ENCODE measurements at regions not wholly inside any gene's neighbourhood (a gene's known extent, or its start where the extent isn't known, plus 50 kb on each side); places are given as distances from the start of the nearest gene placed in this dataset.
"Not testable (repeated sequence)": the region's sequence is repeated elsewhere in the genome, so short reads cannot be mapped to it uniquely, and the experiment has no call there.

DNA sequence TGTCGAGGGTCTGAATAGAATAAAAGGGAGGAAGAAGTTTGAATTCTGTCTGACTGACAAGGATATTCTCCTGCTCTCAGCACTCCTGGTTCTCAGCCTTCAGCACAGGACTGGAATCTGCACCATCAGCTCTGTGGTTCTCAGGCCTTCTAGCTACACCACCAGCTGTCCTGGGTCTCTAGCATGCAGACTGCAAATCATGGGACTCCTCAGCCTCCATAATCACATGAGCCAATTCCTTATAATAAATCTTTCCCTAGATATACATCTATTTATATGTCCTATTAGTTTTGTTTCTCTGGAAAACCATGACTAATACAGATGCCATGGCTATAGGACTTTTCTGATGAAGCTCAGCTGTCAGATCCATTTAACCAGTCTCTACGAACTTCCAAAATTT is 132.8 kb upstream of the ECI2 start:
- DNase-seq = no peak
- H3K9me3 Mint-ChIP-seq = no peaks in the 10 kb centered on the region
- CTCF ChIA-PET = no interaction called here
- H3K27ac Mint-ChIP-seq = no peak overlapping the region
- no peaks in the 10 kb centered on the region for H3K36me3 Mint-ChIP-seq
- no peak overlapping the region for H3K4me3 Mint-ChIP-seq
- H3K4me1 Mint-ChIP-seq = no peaks in the 10 kb centered on the region
- H3K27me3 Mint-ChIP-seq = peaks cover 4% of the 10 kb centered on the region

DNA sequence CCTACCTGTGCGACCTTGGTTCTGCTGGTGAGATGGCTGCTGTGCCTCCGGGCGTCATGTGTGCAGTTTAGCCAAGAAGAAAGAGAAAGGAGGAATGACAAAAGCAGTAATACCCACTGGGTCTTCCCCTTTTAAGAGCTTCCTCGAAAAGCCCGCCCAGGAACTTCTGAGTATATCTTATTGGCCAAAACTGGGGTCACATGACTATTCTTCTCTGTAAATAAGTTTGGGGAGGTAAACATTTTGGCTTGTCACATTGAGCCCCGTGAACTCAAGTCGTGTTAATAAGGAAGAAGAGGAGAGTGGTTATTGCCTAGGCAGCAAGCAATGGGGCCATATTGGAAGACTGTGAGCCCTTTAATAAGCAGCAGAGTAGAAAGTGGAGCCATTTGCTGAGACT is 130.4 kb upstream of the ECI2 start:
- Mint-ChIP-seq H3K27ac (no peak overlapping the region), H3K4me3 (no peak overlapping the region), H3K36me3 (no peaks in the 10 kb centered on the region), H3K9me3 (no peaks in the 10 kb centered on the region), H3K27me3 (peaks cover 5% of the 10 kb centered on the region), H3K4me1 (no peaks in the 10 kb centered on the region)
- CTCF ChIA-PET = no interaction called here
- DNase-seq = no peak

DNA sequence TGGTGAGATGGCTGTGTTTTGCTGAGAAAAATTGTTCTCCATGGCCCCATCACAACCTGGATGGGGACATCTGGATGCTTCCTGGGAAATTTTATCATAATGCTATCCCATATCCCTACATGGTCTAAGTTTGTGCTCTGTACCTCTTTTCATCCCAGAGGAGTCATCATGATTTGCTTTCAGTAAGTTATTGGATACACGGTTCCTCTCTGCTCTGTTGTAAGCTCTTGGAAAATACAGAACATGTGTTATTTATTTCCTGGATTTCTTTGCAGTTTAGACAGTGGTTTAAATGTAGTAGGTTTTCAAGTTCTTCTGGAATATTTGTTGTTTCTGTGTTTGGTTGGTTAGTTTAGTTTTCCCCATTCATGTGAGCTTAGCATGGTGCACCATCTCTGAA is 129.2 kb upstream of the ECI2 start:
- CTCF ChIA-PET = no interaction called here
- Mint-ChIP-seq H3K27me3 (peaks cover 5% of the 10 kb centered on the region), H3K4me1 (no peaks in the 10 kb centered on the region), H3K4me3 (no peak overlapping the region), H3K9me3 (no peaks in the 10 kb centered on the region), H3K27ac (no peak overlapping the region), H3K36me3 (no peaks in the 10 kb centered on the region)
- DNase-seq = no peak

DNA sequence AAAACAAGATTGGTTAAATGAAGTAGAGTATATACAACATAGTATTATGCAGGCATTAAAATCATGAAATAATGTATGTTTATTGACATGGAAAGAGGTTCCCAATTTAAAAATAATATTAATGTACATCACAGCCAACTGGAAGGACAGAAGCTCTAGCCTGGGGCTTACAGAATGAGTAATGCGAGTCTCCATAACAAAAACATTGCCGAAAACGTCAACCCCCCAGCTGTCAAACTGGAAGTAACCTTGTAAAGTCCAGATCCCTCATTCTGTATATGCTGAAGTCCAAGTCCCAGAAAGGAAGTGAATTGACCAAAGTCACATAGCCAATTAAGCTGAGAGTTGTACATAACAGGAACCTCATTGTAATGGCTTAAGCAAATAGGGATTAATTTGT is 128.7 kb upstream of the ECI2 start:
- DNase-seq = no peak
- H3K4me1 Mint-ChIP-seq = no peaks in the 10 kb centered on the region
- no peak overlapping the region for H3K27ac Mint-ChIP-seq
- H3K4me3 Mint-ChIP-seq = no peak overlapping the region
- H3K36me3 Mint-ChIP-seq = no peaks in the 10 kb centered on the region
- CTCF ChIA-PET = no interaction called here
- H3K27me3 Mint-ChIP-seq = peaks cover 5% of the 10 kb centered on the region
- no peaks in the 10 kb centered on the region for H3K9me3 Mint-ChIP-seq

DNA sequence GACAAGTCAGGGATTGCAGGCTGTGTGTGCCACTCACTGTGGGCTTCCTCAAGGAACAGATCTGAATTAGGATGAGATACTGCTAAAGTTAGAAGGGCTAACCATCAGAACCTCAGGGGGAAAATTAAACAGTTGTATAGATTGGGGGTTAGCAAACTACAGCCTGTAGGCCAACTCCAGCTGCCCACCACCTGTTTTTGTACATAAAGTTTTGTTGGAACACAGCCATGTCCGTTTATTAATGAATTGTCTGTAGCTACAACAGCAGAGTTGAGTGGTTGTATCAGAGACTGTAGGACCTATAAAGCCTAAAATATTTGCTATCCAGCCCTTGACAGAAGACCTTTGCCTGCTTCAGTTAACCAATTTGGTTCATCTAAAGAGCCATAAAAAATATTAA is 127.2 kb upstream of the ECI2 start:
- H3K27ac Mint-ChIP-seq = no peak overlapping the region
- no peaks in the 10 kb centered on the region for H3K36me3 Mint-ChIP-seq

DNA sequence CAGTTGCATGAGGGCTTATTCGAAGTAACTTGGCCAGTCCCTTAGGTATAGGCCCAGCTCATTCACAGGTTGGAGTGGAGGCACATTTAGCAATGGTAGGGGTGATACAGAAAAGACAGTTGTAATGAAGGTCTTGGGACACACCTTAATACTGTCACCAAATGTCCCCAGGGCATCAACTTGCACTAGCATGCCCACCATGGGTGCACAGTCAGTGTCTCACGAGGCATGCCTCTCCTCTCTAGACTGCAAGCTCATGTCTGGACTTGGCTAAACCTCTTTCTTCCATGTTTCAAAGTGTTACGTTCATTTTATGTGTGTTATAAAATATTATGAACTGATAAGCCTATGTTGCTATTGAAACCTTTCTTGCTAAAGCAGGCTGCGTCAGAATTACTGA is 124.0 kb upstream of the ECI2 start:
- DNase-seq = no peak
- Mint-ChIP-seq H3K27ac (no peak overlapping the region), H3K9me3 (no peaks in the 10 kb centered on the region), H3K27me3 (peaks cover 9% of the 10 kb centered on the region), H3K4me1 (no peaks in the 10 kb centered on the region), H3K4me3 (no peak overlapping the region), H3K36me3 (no peaks in the 10 kb centered on the region)
- CTCF ChIA-PET = no interaction called here

More for the DNA sequence above, 127.2 kb upstream of the ECI2 start:
- Mint-ChIP-seq H3K4me1 (no peaks in the 10 kb centered on the region), H3K27me3 (peaks cover 9% of the 10 kb centered on the region), H3K9me3 (no peaks in the 10 kb centered on the region), H3K4me3 (no peak overlapping the region)
- DNase-seq = no peak
- CTCF ChIA-PET = no interaction called here

DNA sequence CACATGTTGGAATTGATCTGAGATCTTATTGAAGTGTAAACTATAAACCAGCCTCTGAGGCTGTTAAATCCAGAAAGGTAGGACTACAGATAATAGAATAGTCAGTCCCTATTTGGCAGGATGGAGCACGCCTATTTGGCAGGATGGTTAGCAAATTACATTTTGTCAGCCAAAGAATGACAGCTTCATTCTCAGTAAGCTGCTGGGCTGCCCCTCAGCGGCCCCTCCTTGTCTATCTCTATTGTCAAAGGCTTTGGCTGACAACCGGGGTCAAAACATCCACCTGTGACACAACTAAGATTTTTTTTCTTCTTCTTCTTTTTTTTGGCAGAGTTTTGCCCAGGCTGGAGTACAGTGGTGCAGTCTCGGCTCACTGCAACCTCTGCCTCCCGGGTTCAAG is 123.4 kb upstream of the ECI2 start:
- no peak overlapping the region for H3K4me3 Mint-ChIP-seq
- H3K27ac Mint-ChIP-seq = no peak overlapping the region
- CTCF ChIA-PET = no interaction called here

DNA sequence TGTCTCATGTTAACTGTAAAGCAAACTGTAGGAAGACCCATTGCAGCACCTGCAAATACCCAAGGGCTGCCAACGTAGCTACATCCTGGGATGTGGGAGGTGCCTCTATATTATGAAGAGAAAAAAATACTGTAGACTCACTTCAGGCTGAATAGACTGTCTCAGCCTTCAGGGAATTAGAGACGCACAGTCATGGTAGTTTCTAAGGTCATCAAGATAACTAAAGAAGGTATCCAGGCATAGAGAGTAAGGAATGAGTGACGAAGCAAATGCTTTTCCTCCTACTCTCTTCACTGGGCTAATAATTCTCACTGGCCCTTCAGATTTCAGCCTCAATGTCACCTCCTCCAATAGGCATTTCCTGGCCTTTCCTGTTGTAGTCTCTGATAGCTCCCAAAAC is 121.6 kb upstream of the ECI2 start:
- DNase-seq = no peak
- CTCF ChIA-PET = no interaction called here
- H3K9me3 Mint-ChIP-seq = no peaks in the 10 kb centered on the region
- H3K4me3 Mint-ChIP-seq = no peak overlapping the region
- H3K27me3 Mint-ChIP-seq = peaks cover 4% of the 10 kb centered on the region
- H3K36me3 Mint-ChIP-seq = no peaks in the 10 kb centered on the region
- H3K4me1 Mint-ChIP-seq = no peaks in the 10 kb centered on the region
- no peak overlapping the region for H3K27ac Mint-ChIP-seq

More for the DNA sequence above, 123.4 kb upstream of the ECI2 start:
- Mint-ChIP-seq H3K36me3 (no peaks in the 10 kb centered on the region), H3K27me3 (peaks cover 9% of the 10 kb centered on the region), H3K9me3 (no peaks in the 10 kb centered on the region), H3K4me1 (no peaks in the 10 kb centered on the region)
- DNase-seq = no peak

DNA sequence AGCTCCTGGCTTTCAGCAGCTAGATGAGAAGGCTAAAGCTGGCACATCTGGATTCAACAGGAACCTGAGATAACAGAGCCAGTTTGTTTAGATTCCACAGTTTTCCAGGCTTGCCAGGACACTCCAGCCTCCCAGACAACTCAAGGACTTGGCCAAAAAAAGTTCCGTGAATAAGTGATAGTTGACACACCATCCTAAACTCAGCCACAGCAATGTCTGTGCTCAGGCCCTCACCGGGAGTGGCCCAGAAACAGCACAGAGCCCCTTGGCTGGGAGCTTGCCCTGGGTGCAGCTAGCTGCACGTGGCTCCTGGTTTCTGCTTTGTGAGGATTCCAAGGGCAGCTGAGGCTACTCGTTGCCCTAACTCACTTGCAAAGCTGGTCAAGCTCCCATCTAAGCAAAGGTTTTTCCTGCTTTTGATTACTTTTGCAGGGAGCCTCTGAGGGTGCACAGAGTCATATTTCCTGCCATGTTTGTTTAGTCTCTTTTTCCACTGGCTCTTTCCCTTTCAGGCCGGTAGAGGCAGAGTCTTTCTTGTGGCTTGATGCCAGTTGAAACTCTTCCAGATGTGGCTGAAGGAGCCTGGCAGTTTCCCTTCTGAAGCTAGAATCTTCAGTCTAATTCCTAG is 118.3 kb upstream of the ECI2 start:
- H3K4me3 Mint-ChIP-seq = no peak overlapping the region
- DNase-seq = no peak
- CTCF ChIA-PET = no interaction called here
- peaks cover 4% of the 10 kb centered on the region for H3K27me3 Mint-ChIP-seq
- no peaks in the 10 kb centered on the region for H3K36me3 Mint-ChIP-seq
- no peak overlapping the region for H3K27ac Mint-ChIP-seq
- H3K9me3 Mint-ChIP-seq = no peaks in the 10 kb centered on the region
- H3K4me1 Mint-ChIP-seq = no peaks in the 10 kb centered on the region

DNA sequence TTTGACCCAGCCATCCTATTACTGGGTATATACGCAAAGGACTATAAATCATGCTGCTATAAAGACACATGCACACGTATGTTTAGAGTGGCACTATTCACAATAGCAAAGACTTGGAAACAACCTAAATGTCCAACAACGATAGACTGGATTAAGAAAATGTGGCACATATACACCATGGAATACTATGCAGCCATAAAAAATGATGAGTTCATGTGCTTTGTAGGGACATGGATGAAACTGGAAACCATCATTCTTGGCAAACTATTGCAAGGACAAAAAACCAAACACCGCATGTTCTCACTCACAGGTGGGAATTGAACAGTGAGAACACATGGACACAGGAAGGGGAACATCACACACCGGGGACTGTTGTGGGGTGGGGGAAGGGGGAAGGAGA is 117.1 kb upstream of the ECI2 start:
- H3K4me3 Mint-ChIP-seq, CTCF ChIA-PET, H3K27ac Mint-ChIP-seq, H3K9me3 Mint-ChIP-seq, H3K36me3 Mint-ChIP-seq, H3K27me3 Mint-ChIP-seq, H3K4me1 Mint-ChIP-seq, DNase-seq: not testable (repeated sequence)

DNA sequence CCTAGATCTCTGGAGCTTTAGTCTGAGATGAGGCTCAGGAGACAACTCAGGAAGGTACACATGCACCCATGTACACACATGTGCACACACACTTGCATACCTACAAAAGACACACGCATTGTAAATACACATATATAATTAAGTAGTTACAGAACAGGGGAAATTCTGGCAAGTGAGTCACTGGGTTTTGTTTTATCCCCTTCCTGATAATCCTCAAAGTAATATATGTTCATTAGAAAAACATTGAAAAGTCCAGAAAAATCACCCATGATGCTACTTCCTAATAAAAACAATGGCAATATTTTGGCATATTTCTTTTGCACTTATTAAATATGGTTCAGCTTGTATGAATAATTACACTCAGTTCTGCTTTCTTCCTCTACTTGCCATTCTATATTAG is 115.3 kb upstream of the ECI2 start:
- Mint-ChIP-seq H3K27ac (no peak overlapping the region), H3K4me3 (no peak overlapping the region), H3K27me3 (no peaks in the 10 kb centered on the region), H3K9me3 (no peaks in the 10 kb centered on the region), H3K36me3 (no peaks in the 10 kb centered on the region), H3K4me1 (no peaks in the 10 kb centered on the region)
- CTCF ChIA-PET = no interaction called here
- DNase-seq = no peak

DNA sequence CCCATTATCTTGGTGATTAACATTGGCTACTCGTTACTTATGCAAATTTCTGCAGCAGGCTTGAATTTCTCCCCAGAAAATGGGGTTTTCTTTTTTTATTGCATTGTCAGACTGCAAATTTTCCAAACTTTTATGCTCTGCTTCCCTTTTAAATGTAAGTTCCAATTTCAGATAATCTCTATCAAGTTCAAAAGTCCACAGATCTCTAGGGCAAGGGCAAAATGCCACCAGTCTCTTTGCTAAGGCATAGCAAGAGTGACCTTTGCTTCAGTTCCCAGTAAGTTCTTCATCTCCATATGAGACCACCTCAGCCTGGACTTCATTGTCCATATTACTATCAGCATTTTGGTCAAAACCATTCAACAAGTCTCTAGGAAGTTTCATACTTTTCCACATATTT is 108.5 kb upstream of the ECI2 start:
- CTCF ChIA-PET, H3K4me3 Mint-ChIP-seq, H3K27me3 Mint-ChIP-seq, H3K36me3 Mint-ChIP-seq, H3K4me1 Mint-ChIP-seq, H3K27ac Mint-ChIP-seq, DNase-seq: not testable (repeated sequence)
- H3K9me3 Mint-ChIP-seq = peaks cover 13% of the 10 kb centered on the region

DNA sequence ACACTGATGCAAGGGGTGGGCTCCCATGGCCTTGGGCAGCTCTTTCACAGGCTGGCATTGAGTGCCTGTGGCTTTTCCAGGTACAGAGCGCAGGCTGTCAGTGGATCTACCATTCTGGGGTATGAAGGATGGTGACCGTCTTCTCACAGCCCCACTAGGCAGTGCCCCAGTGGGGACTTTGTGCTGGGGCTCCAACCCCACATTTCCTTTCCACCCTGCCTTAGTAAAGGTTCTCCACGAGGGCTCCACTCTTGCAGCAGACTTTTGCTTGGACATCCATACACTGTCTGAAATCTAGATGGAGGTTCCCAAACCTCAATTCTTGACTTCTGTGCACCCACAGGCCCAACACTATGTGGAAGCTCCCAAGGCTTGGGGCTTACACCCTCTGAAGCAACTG is 107.9 kb upstream of the ECI2 start:
- Mint-ChIP-seq H3K27ac (no peak overlapping the region), H3K4me1 (no peaks in the 10 kb centered on the region), H3K9me3 (peaks cover 13% of the 10 kb centered on the region), H3K4me3 (no peak overlapping the region), H3K27me3 (peaks cover 4% of the 10 kb centered on the region), H3K36me3 (no peaks in the 10 kb centered on the region)
- CTCF ChIA-PET = no interaction called here
- DNase-seq = no peak

DNA sequence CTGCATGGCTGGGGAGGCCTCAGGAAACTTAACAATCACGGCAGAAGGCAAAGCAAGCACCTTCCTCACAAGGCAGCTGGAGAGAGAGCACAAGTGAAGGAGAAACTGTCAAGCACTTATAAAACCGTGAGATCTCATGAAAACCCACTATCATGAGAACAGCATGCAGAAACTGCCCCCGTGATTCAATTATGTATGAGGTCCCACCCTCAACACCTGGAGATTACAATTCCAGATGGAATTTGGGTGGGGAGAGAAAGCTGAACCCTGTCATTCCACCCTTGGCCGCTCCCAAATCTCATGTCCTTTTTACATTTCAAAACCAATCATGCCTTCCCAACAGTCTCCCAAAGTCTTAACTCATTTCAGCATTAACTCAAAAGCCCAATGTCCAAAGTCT is 107.2 kb upstream of the ECI2 start:
- H3K4me1 Mint-ChIP-seq = no peaks in the 10 kb centered on the region

DNA sequence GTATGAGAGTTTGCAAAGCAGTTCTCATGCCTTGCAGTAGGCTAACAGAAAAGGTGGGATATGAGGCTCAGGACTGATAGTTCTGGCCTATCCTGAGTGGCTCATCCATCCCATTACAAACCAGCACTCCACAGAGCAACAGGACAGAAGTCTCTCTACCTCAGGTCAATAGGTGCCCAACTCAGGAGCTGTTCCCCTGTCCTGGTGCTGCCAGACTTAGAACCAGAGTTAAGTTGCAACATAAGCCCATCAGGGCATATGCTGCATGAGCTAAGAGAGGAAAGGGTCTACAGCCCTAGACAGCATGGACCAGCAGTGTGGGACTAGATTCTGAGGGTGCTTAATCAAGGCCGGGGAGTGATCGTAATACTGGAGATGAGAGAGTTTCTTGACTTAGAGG is 104.8 kb upstream of the ECI2 start:
- Mint-ChIP-seq H3K9me3 (peaks cover 13% of the 10 kb centered on the region), H3K27ac (no peak overlapping the region), H3K36me3 (no peaks in the 10 kb centered on the region), H3K27me3 (peaks cover 4% of the 10 kb centered on the region), H3K4me3 (no peak overlapping the region), H3K4me1 (no peaks in the 10 kb centered on the region)
- DNase-seq = no peak
- CTCF ChIA-PET = no interaction called here

More for the DNA sequence above, 107.2 kb upstream of the ECI2 start:
- Mint-ChIP-seq H3K27me3 (peaks cover 4% of the 10 kb centered on the region), H3K27ac (no peak overlapping the region), H3K9me3 (peaks cover 13% of the 10 kb centered on the region), H3K4me3 (no peak overlapping the region), H3K36me3 (no peaks in the 10 kb centered on the region)
- DNase-seq = no peak
- CTCF ChIA-PET = no interaction called here

Data from activated naive CD4-positive, alpha-beta T cell treated with anti-CD3 and anti-CD28 coated beads, Interleukin-2, amount 10 ng/mL, durations not matched to agents 7 days and 5 days (primary cell).